Tibial nerve (tissue), 4 donors: ENCODE measurements at regions not wholly inside any gene's neighbourhood (a gene's known extent, or its start where the extent isn't known, plus 50 kb on each side); places are given as distances from the start of the nearest gene placed in this dataset.

Experiments
- CTCF ChIP-seq, 5 experiments: fragments of 200-600 bp in 3 of 5; fragments of 450-650 bp in 2 of 5; sonication (generic) in 3 of 5; IDR thresholded peaks; one replicate each; pipeline ENCODE4 v1.5.1; 2016 to 2019; ENCODE audit warnings: antibody characterized with exemption in 5 of 5, mild to moderate bottlenecking in 3 of 5, moderate library complexity in 2 of 5
- EP300 ChIP-seq, 2 donors: sonication (generic); formaldehyde crosslinking; IDR thresholded peaks; one replicate each; pipeline ENCODE4 v1.6.1; 2017; ENCODE audit warnings: antibody characterized with exemption in 2 of 2, mild to moderate bottlenecking in 1 of 2
- POLR2A ChIP-seq, 2 donors: fragments of 450-650 bp; IDR thresholded peaks; one replicate each; pipeline ENCODE4 v1.6.1; 2017; ENCODE audit warnings: antibody characterized with exemption in 2 of 2, mild to moderate bottlenecking in 2 of 2, moderate library complexity in 2 of 2

- no peak for TF ChIP-seq CTCF (IDR thresholded peaks at IDR 0.05)
- no peak for TF ChIP-seq EP300 (IDR thresholded peaks at IDR 0.05)
- no peak for TF ChIP-seq POLR2A (IDR thresholded peaks at IDR 0.05)
Observed at GRCh38 chr10:121260377-121260776, 337.9 kb downstream of the FGFR2 start.
